Esophagus squamous epithelium (tissue), 4 donors: ENCODE measurements at regions not wholly inside any gene's neighbourhood (a gene's known extent, or its start where the extent isn't known, plus 50 kb on each side); places are given as distances from the start of the nearest gene placed in this dataset.

Experiments used
- POLR2A ChIP-seq, 4 donors: fragments of 450-650 bp; IDR thresholded peaks; one replicate each; pipeline ENCODE4 v1.6.1; 2017; ENCODE audit warnings: antibody characterized with exemption in 4 of 4, mild to moderate bottlenecking in 4 of 4, moderate library complexity in 3 of 4
- TF ChIP-seq, protein P1 (sequence below), 6 experiments: fragments of 450-650 bp in 4 of 6; fragments of 200-600 bp in 2 of 6; sonication (generic) in 2 of 6; IDR thresholded peaks; one replicate each; pipeline ENCODE4 v1.5.1; 2016 to 2019; ENCODE audit warnings: antibody characterized with exemption in 6 of 6, mild to moderate bottlenecking in 4 of 6, moderate library complexity in 4 of 6

- TF ChIP-seq, protein P1, sequence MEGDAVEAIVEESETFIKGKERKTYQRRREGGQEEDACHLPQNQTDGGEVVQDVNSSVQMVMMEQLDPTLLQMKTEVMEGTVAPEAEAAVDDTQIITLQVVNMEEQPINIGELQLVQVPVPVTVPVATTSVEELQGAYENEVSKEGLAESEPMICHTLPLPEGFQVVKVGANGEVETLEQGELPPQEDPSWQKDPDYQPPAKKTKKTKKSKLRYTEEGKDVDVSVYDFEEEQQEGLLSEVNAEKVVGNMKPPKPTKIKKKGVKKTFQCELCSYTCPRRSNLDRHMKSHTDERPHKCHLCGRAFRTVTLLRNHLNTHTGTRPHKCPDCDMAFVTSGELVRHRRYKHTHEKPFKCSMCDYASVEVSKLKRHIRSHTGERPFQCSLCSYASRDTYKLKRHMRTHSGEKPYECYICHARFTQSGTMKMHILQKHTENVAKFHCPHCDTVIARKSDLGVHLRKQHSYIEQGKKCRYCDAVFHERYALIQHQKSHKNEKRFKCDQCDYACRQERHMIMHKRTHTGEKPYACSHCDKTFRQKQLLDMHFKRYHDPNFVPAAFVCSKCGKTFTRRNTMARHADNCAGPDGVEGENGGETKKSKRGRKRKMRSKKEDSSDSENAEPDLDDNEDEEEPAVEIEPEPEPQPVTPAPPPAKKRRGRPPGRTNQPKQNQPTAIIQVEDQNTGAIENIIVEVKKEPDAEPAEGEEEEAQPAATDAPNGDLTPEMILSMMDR (IDR thresholded peaks at IDR 0.05), result no peak
- no peak for TF ChIP-seq POLR2A (IDR thresholded peaks at IDR 0.05)
These were observed 465.3 kb downstream of the PRKD1 start for GRCh38 chr14:29462321-29462720.
